Bronchial epithelial cell (primary cell): ENCODE measurements at regions not wholly inside any gene's neighbourhood (a gene's known extent, or its start where the extent isn't known, plus 50 kb on each side); places are given as distances from the start of the nearest gene placed in this dataset.
A peak's percentile ranks its signal among the peaks of the same experiment; 100 is the strongest.

ENCODE experiments used
- DNase-seq: peaks from one replicate; pipeline ENCODE4 v3.0.0-alpha.2; 2010; ENCODE audit warnings: low read depth
- FAIRE-seq: peaks from 2 replicates; lab custom pipeline; 2011; peaks lifted over from hg19 to GRCh38; lab: Jason Lieb, UNC
- H3K27me3 ChIP-seq: 2 replicates; pipeline ENCODE4 v1.5.1; 2011; ENCODE audit warnings: low read length; ENCODE audit not compliant: control insufficient read depth, insufficient read depth
- H3K36me3 ChIP-seq: 2 replicates; pipeline ENCODE4 v1.5.1; 2011; ENCODE audit warnings: low read length; ENCODE audit not compliant: control insufficient read depth, insufficient read depth
- H3K4me3 ChIP-seq: 2 replicates; pipeline ENCODE4 v1.5.1; 2011; ENCODE audit warnings: mild to moderate bottlenecking, low read depth, low read length, control low read depth
- CTCF ChIP-seq: IDR thresholded peaks from 2 replicates; pipeline ENCODE4 v1.5.1; 2011; ENCODE audit warnings: mild to moderate bottlenecking, moderate library complexity, low read length, control low read depth, inconsistent platforms; ENCODE audit not compliant: insufficient read depth, severe bottlenecking

- no peaks in the 10 kb centered on the region for H3K27me3 ChIP-seq
- H3K4me3 ChIP-seq = no peak overlapping the region
- no peak for TF ChIP-seq CTCF
- no peaks in the 10 kb centered on the region for H3K36me3 ChIP-seq
- DNase-seq (no peak), FAIRE-seq (no peak)
Measured at GRCh38 chr2:236671896-236672562, 102.4 kb downstream of the ACKR3 start.

GRCh38 chr2:236672606-236673005, 103.0 kb downstream of the ACKR3 start:
- no peak for TF ChIP-seq CTCF
- DNase-seq (no peak), FAIRE-seq (no peak)
- Histone ChIP-seq H3K4me3 (no peak overlapping the region), H3K27me3 (no peaks in the 10 kb centered on the region), H3K36me3 (no peaks in the 10 kb centered on the region)

- FAIRE-seq (peak; percentile 28), DNase-seq (no peak)
- Histone ChIP-seq H3K36me3 (no peaks in the 10 kb centered on the region), H3K4me3 (no peak overlapping the region), H3K27me3 (no peaks in the 10 kb centered on the region)
- no peak for TF ChIP-seq CTCF
Measured at GRCh38 chr2:236673126-236673822, 103.6 kb downstream of the ACKR3 start.

- DNase-seq (no peak), FAIRE-seq (no peak)
- no peak overlapping the region for H3K4me3 ChIP-seq
- no peaks in the 10 kb centered on the region for H3K36me3 ChIP-seq
- H3K27me3 ChIP-seq = no peaks in the 10 kb centered on the region
- no peak for TF ChIP-seq CTCF
Measured at GRCh38 chr2:236673823-236674185, 104.2 kb downstream of the ACKR3 start.

GRCh38 chr2:236674238-236674637, 104.6 kb downstream of the ACKR3 start:
- Histone ChIP-seq H3K36me3 (no peaks in the 10 kb centered on the region), H3K27me3 (no peaks in the 10 kb centered on the region), H3K4me3 (no peak overlapping the region)
- no peak for FAIRE-seq
- TF ChIP-seq CTCF = no peak
- DNase-seq = no peak

GRCh38 chr2:236674646-236675045, 105.0 kb downstream of the ACKR3 start:
- no peak for FAIRE-seq
- no peak for DNase-seq
- no peak for TF ChIP-seq CTCF
- H3K4me3 ChIP-seq = no peak overlapping the region
- H3K36me3 ChIP-seq = no peaks in the 10 kb centered on the region
- no peaks in the 10 kb centered on the region for H3K27me3 ChIP-seq
